Left lung (tissue), 4 donors: ENCODE measurements at regions not wholly inside any gene's neighbourhood (a gene's known extent, or its start where the extent isn't known, plus 50 kb on each side); places are given as distances from the start of the nearest gene placed in this dataset.

Experiments used
- ATAC-seq: fragments of 200-7000 bp; cut with Tn5 transposase; one replicate; pipeline ENCODE4 v1.9.1; 2020; ENCODE audit warnings: moderate library complexity
- DNase-seq, 4 donors: peaks; one replicate each; pipeline ENCODE4 v3.0.0-alpha.2; 2013 to 2020
- H3K27ac ChIP-seq, 2 donors: fragments of 200-600 bp; sonication (generic) in 1 of 2; one replicate each; pipeline versions ENCODE4 v1.5.0 to v1.8.0; 2020 to 2021
- H3K27me3 ChIP-seq, 2 donors: fragments of 200-600 bp; sonication (generic) in 1 of 2; one replicate each; pipeline versions ENCODE4 v1.5.0 to v1.8.0; 2020 to 2021
- H3K36me3 ChIP-seq, 2 donors: fragments of 200-600 bp; sonication (generic) in 1 of 2; one replicate each; pipeline versions ENCODE4 v1.5.0 to v1.8.0; 2020 to 2021
- H3K4me1 ChIP-seq, 2 donors: fragments of 200-600 bp; one replicate each; pipeline ENCODE4 v1.8.0; 2021
- H3K4me3 ChIP-seq, 2 donors: fragments of 200-600 bp; sonication (generic) in 1 of 2; one replicate each; pipeline versions ENCODE4 v1.5.0 to v1.8.0; 2020 to 2021; ENCODE audit warnings: mild to moderate bottlenecking in 1 of 2
- H3K9me3 ChIP-seq, 2 donors: fragments of 200-600 bp; sonication (generic) in 1 of 2; one replicate each; pipeline versions ENCODE4 v1.5.0 to v1.8.0; 2020 to 2021
- CTCF ChIP-seq, 2 donors: fragments of 200-600 bp; sonication (generic) in 1 of 2; IDR thresholded peaks; one replicate each; pipeline versions ENCODE4 v1.5.0 to v1.8.0; 2021; ENCODE audit warnings: antibody characterized with exemption in 2 of 2
- intact Hi-C, 2 donors: fragments of 100-400 bp; cut with DNase I; formaldehyde crosslinking; loops; one replicate each; pipeline versions ENCODE4 v1.11.2 to v1.14.2; 2022
- donor health status: DM: no; HTN: yes; CAD: no.
- donor health status: DM: no; HTN: no; CAD: no.

- Histone ChIP-seq H3K36me3 (no peaks in the 10 kb centered on the region), H3K4me3 (no peak overlapping the region), H3K4me1 (no peaks in the 10 kb centered on the region), H3K27me3 (no peaks in the 10 kb centered on the region), H3K9me3 (no peaks in the 10 kb centered on the region), H3K27ac (no peak overlapping the region)
- intact Hi-C loops, result no loop called here
- no peak for ATAC-seq
- no peak for TF ChIP-seq CTCF (IDR thresholded peaks at IDR 0.05)
- no peak for DNase-seq
Measured at GRCh38 chr3:29183346-29184087, 97.4 kb upstream of the RBMS3 start.

- TF ChIP-seq CTCF (IDR thresholded peaks at IDR 0.05), result no peak
- Histone ChIP-seq H3K27ac (no peak overlapping the region), H3K4me3 (no peak overlapping the region), H3K4me1 (no peaks in the 10 kb centered on the region), H3K27me3 (no peaks in the 10 kb centered on the region), H3K36me3 (no peaks in the 10 kb centered on the region), H3K9me3 (no peaks in the 10 kb centered on the region)
- intact Hi-C loops, result no loop called here
- ATAC-seq (no peak), DNase-seq (no peak)
Measured at GRCh38 chr3:29185706-29186105, 95.2 kb upstream of the RBMS3 start.

- H3K4me1 ChIP-seq, result no peaks in the 10 kb centered on the region
- TF ChIP-seq CTCF (IDR thresholded peaks at IDR 0.05), result no peak
- intact Hi-C loops, result no loop called here
- no peaks in the 10 kb centered on the region for H3K27me3 ChIP-seq
- no peak for DNase-seq
- ATAC-seq, result peak; percentile 69
- no peak overlapping the region for H3K27ac ChIP-seq
- H3K36me3 ChIP-seq, result no peaks in the 10 kb centered on the region
- H3K9me3 ChIP-seq, result no peaks in the 10 kb centered on the region
- no peak overlapping the region for H3K4me3 ChIP-seq
Measured at GRCh38 chr3:29186131-29186599, 94.7 kb upstream of the RBMS3 start.

- DNase-seq, result no peak
- Histone ChIP-seq H3K27ac (no peak overlapping the region), H3K9me3 (no peaks in the 10 kb centered on the region), H3K27me3 (no peaks in the 10 kb centered on the region), H3K4me1 (no peaks in the 10 kb centered on the region), H3K4me3 (no peak overlapping the region), H3K36me3 (no peaks in the 10 kb centered on the region)
- peak; percentile 34 for ATAC-seq
- intact Hi-C loops, result no loop called here
- no peak for TF ChIP-seq CTCF (IDR thresholded peaks at IDR 0.05)
Measured at GRCh38 chr3:29186982-29187725, 93.7 kb upstream of the RBMS3 start.

- TF ChIP-seq CTCF (IDR thresholded peaks at IDR 0.05), result no peak
- Histone ChIP-seq H3K4me1 (no peaks in the 10 kb centered on the region), H3K4me3 (no peak overlapping the region), H3K27ac (no peak overlapping the region), H3K9me3 (no peaks in the 10 kb centered on the region), H3K36me3 (no peaks in the 10 kb centered on the region), H3K27me3 (no peaks in the 10 kb centered on the region)
- ATAC-seq (no peak), DNase-seq (no peak)
- intact Hi-C loops, result no loop called here
Measured at GRCh38 chr3:29189328-29189727, 91.5 kb upstream of the RBMS3 start.
